ENCODE measurements at regions not wholly inside any gene's neighbourhood (a gene's known extent, or its start where the extent isn't known, plus 50 kb on each side); places are given as distances from the start of the nearest gene placed in this dataset.

DNA sequence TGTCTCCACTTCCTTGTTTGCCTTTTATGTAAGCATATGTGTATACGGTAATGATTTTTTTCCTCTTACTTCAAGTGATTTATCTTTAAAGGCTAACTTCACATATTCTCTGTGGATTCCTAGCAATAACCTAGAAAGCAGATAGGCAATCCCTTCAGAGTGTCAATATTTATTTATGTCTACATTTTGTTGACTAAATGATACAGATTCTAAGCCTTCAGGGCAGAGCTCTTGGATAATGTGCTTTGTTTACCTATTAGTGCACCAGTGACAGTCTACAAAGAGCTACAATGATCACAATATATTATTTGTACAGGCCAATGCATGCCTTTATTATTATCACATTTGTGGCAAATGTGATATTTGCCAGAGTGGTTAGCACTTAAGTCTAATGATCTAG lies 406.2 kb downstream of the EFNB2 start:
- no peaks in the 10 kb centered on the region for H3K9me3 ChIP-seq (ENCODE audit: low read depth)
- H3K4me1 ChIP-seq (ENCODE audit: low read depth): no peaks in the 10 kb centered on the region
- no peaks in the 10 kb centered on the region for H3K36me3 ChIP-seq
- TF ChIP-seq, protein P1, sequence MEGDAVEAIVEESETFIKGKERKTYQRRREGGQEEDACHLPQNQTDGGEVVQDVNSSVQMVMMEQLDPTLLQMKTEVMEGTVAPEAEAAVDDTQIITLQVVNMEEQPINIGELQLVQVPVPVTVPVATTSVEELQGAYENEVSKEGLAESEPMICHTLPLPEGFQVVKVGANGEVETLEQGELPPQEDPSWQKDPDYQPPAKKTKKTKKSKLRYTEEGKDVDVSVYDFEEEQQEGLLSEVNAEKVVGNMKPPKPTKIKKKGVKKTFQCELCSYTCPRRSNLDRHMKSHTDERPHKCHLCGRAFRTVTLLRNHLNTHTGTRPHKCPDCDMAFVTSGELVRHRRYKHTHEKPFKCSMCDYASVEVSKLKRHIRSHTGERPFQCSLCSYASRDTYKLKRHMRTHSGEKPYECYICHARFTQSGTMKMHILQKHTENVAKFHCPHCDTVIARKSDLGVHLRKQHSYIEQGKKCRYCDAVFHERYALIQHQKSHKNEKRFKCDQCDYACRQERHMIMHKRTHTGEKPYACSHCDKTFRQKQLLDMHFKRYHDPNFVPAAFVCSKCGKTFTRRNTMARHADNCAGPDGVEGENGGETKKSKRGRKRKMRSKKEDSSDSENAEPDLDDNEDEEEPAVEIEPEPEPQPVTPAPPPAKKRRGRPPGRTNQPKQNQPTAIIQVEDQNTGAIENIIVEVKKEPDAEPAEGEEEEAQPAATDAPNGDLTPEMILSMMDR (IDR thresholded peaks at IDR 0.05; ENCODE audit: low read depth, low read length): no peak
- H3K4me3 ChIP-seq: no peak overlapping the region
- H3K27me3 ChIP-seq: no peaks in the 10 kb centered on the region
- H3K27ac ChIP-seq: no peak overlapping the region
- no peak for DNase-seq (ENCODE audit: low read depth in 1 of 2, low spot score in 1 of 2)

DNA sequence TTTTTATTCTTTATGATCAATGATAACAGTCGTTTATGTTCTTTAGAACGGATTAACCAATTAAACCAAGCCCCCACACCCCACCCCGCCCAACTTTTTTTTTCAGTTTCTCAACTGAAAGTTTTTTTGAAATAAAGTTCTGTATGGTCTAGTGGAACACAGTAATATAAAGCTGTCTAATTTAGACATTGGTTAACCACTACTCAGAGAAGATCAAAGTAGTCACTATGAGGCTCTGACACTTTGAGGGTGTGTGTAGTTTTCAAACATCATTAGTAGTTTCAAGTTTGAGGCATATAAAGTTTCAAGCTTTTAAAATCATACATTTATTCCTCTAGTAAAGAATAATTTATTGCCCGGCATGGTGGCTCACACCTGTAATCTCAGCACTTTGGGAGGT lies 413.2 kb downstream of the EFNB2 start:
- Histone ChIP-seq H3K4me1 (ENCODE audit: low read depth) (no peaks in the 10 kb centered on the region), H3K4me3 (no peak overlapping the region), H3K27me3 (no peaks in the 10 kb centered on the region), H3K36me3 (no peaks in the 10 kb centered on the region), H3K9me3 (ENCODE audit: low read depth) (no peaks in the 10 kb centered on the region), H3K27ac (no peak overlapping the region)
- no peak for DNase-seq (ENCODE audit: low read depth in 1 of 2, low spot score in 1 of 2)
- TF ChIP-seq, protein P1 (IDR thresholded peaks at IDR 0.05; ENCODE audit: low read depth, low read length): no peak

DNA sequence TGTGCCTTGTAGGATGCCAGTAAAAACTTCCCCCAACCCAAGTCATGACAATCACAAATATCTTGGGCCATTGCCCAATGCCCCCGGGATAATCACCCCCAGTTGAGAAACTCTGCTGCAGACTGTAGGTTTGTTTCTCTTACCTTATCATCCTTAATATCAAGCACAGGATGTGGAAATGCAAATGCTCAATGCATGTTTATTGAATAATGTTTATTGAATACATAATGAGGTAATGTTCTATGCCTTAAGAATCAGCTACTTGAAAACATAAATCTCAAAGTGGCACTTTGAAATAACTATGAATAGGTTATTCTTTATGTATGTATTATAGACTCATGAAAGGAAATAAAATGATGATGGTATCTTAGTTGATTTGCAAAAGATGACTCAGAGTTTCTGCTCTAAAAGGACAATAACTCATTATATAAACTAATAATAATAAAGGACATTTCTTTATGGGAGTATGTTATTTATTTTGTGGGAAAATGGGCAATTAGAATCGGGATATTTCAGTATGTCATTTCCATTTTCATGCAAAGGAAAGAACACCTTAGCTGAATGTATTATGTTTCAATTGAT lies 414.2 kb downstream of the EFNB2 start:
- no peaks in the 10 kb centered on the region for H3K4me1 ChIP-seq (ENCODE audit: low read depth)
- H3K9me3 ChIP-seq (ENCODE audit: low read depth): no peaks in the 10 kb centered on the region
- TF ChIP-seq, protein P1 (IDR thresholded peaks at IDR 0.05; ENCODE audit: low read depth, low read length): no peak
- no peak overlapping the region for H3K27ac ChIP-seq
- no peak overlapping the region for H3K4me3 ChIP-seq
- DNase-seq (ENCODE audit: low read depth in 1 of 2, low spot score in 1 of 2): no peak
- H3K27me3 ChIP-seq: no peaks in the 10 kb centered on the region
- H3K36me3 ChIP-seq: no peaks in the 10 kb centered on the region

DNA sequence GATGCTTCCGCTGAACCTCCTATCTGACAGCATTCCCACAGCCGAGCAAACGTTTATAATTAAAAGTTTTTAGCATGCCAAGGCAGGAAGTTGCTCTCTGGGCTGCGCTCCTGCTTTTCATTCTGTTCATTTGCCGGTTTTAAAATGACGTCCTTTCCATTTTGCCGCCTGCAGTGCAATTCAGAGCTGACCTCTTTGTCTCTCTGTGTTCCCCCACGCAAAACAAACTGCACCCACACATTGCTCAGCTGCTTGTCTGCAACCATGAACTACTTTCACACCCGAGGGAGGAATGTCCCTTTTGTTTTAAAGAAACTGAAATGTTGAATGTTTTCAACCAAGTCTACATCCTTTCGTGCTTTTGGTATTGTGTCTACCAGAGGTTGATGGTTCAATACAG lies 416.5 kb downstream of the EFNB2 start:
- Histone ChIP-seq H3K27me3 (no peaks in the 10 kb centered on the region), H3K9me3 (ENCODE audit: low read depth) (no peaks in the 10 kb centered on the region), H3K36me3 (no peaks in the 10 kb centered on the region), H3K4me3 (no peak overlapping the region), H3K27ac (no peak overlapping the region), H3K4me1 (ENCODE audit: low read depth) (no peaks in the 10 kb centered on the region)
- DNase-seq (ENCODE audit: low read depth in 1 of 2, low spot score in 1 of 2): peak in 1 of 2 donors; percentile 17
- TF ChIP-seq, protein P1 (IDR thresholded peaks at IDR 0.05; ENCODE audit: low read depth, low read length): no peak

DNA sequence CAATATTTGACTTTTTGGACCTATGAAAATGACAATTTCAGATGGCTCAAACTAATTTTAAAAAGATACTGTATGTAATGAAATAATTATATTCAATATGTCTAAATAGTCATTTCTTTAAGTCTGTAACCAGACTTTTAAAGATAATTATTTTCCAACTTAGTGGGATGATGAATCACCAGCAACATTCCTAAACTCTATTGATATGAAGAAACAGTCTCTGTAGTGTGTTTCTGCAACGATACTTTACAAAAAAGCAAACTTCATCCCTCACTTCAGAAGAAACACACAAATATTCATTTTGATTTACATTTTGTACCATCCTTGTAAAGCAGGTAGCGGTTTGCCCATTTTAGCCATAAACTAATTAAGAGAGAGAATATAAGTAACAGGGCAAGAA lies 417.4 kb downstream of the EFNB2 start:
- Histone ChIP-seq H3K4me1 (ENCODE audit: low read depth) (no peaks in the 10 kb centered on the region), H3K36me3 (no peaks in the 10 kb centered on the region), H3K27me3 (no peaks in the 10 kb centered on the region), H3K4me3 (no peak overlapping the region), H3K9me3 (ENCODE audit: low read depth) (no peaks in the 10 kb centered on the region), H3K27ac (no peak overlapping the region)
- TF ChIP-seq, protein P1 (IDR thresholded peaks at IDR 0.05; ENCODE audit: low read depth, low read length): no peak
- DNase-seq (ENCODE audit: low read depth in 1 of 2, low spot score in 1 of 2): peak in 1 of 2 donors; percentile 16

DNA sequence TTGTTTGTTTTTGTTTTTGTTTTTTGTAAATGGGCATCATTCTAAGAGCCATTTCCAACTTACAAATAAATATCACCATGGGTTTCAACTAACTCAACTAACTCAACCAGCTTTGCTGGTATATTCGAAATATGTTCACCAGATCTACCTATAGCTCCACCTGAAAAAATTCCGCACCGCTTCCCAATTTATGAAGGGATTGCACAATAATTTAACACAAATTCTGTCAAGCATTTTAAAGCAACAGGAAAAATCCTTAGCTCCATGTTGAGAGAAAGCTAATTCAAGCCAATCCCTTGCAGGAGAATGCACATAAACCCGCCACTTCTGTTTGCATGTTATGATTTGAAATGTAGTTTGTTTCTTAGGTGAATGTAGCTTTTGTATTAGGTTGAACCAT lies 417.8 kb downstream of the EFNB2 start:
- H3K9me3 ChIP-seq (ENCODE audit: low read depth): no peaks in the 10 kb centered on the region
- no peaks in the 10 kb centered on the region for H3K27me3 ChIP-seq
- TF ChIP-seq, protein P1 (IDR thresholded peaks at IDR 0.05; ENCODE audit: low read depth, low read length): no peak
- H3K4me1 ChIP-seq (ENCODE audit: low read depth): no peaks in the 10 kb centered on the region
- H3K27ac ChIP-seq: no peak overlapping the region
- H3K36me3 ChIP-seq: no peaks in the 10 kb centered on the region
- no peak for DNase-seq (ENCODE audit: low read depth in 1 of 2, low spot score in 1 of 2)
- no peak overlapping the region for H3K4me3 ChIP-seq

Data from cardiac muscle cell (in vitro differentiated cells and primary cell).